ENCODE measurements at regions not wholly inside any gene's neighbourhood (a gene's known extent, or its start where the extent isn't known, plus 50 kb on each side); places are given as distances from the start of the nearest gene placed in this dataset.

- TF ChIP-seq ZNF121 (CRISPR knock-in tag; IDR thresholded peaks at IDR 0.05) (no peak), ATF3 (CRISPR knock-in tag; conservative IDR thresholded peaks at IDR 0.05) (no peak)
- TF ChIP-seq, protein P1, sequence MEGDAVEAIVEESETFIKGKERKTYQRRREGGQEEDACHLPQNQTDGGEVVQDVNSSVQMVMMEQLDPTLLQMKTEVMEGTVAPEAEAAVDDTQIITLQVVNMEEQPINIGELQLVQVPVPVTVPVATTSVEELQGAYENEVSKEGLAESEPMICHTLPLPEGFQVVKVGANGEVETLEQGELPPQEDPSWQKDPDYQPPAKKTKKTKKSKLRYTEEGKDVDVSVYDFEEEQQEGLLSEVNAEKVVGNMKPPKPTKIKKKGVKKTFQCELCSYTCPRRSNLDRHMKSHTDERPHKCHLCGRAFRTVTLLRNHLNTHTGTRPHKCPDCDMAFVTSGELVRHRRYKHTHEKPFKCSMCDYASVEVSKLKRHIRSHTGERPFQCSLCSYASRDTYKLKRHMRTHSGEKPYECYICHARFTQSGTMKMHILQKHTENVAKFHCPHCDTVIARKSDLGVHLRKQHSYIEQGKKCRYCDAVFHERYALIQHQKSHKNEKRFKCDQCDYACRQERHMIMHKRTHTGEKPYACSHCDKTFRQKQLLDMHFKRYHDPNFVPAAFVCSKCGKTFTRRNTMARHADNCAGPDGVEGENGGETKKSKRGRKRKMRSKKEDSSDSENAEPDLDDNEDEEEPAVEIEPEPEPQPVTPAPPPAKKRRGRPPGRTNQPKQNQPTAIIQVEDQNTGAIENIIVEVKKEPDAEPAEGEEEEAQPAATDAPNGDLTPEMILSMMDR (IDR thresholded peaks at IDR 0.05): no peak
- TF ChIP-seq, protein P2, sequence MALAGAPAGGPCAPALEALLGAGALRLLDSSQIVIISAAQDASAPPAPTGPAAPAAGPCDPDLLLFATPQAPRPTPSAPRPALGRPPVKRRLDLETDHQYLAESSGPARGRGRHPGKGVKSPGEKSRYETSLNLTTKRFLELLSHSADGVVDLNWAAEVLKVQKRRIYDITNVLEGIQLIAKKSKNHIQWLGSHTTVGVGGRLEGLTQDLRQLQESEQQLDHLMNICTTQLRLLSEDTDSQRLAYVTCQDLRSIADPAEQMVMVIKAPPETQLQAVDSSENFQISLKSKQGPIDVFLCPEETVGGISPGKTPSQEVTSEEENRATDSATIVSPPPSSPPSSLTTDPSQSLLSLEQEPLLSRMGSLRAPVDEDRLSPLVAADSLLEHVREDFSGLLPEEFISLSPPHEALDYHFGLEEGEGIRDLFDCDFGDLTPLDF (CRISPR knock-in tag; IDR thresholded peaks at IDR 0.05): no peak
These were observed 74.2 kb upstream of the MBIP start for GRCh38 chr14:36394593-36394992.
